K562 (cell line): ENCODE measurements at regions not wholly inside any gene's neighbourhood (a gene's known extent, or its start where the extent isn't known, plus 50 kb on each side); places are given as distances from the start of the nearest gene placed in this dataset.

Experiments used
- ATAC-seq: fragments of 200-7000 bp; cut with Tn5 transposase; 3 replicates; pipeline ENCODE4 v1.9.1; 2020; ENCODE audit warnings: moderate library complexity
- BruUV-seq: library from RNA; stranded (reverse); fragments of 400-500 nt; replicated peaks from 2 replicates; lab custom pipeline; 2021; lab: Mats Ljungman, UMichigan
- CTCF ChIA-PET: fragments of 300-600 bp; formaldehyde crosslinking; extraction: SDS; loops from one replicate; lab custom pipeline; 2021; ENCODE audit warnings: low intra/inter-chr PET ratio; lab: Yijun Ruan, JAX
- POLR2A ChIA-PET: fragments of 300-600, 350-650 bp; sonication (Branson Sonifier 250); formaldehyde crosslinking; extraction: SDS; loops from one replicate; lab custom pipeline; 2021; ENCODE audit warnings: antibody characterized with exemption, inconsistent platforms; lab: Yijun Ruan, JAX
- DNase-seq, 4 experiments: peaks; one replicate each; pipeline versions ENCODE4 v3.0.0 to v3.0.0-alpha.2; 2011 to 2018; ENCODE audit warnings: low spot score in 3 of 4, mixed read lengths in 3 of 4; ENCODE audit errors: extremely low read depth in 1 of 4
- FAIRE-seq: peaks from 2 replicates; lab custom pipeline; 2011; peaks lifted over from hg19 to GRCh38; lab: Jason Lieb, UNC
- H2AFZ ChIP-seq: 2 replicates; pipeline ENCODE4 v1.6.0; 2011; ENCODE audit warnings: low read depth, low read length, control low read depth, inconsistent platforms
- H3K27ac ChIP-seq: fragments of 200-600 bp; 3 replicates; pipeline ENCODE4 v1.8.0; 2011; ENCODE audit warnings: low read depth, mild to moderate bottlenecking, control low read depth, inconsistent platforms, low read length, moderate library complexity, mixed read lengths; ENCODE audit errors: extremely low read depth
- H3K27me3 ChIP-seq, 2 experiments: fragments of 300-600 bp in 1 of 2; 2 replicates in 1 of 2; 3 replicates in 1 of 2; pipeline versions ENCODE4 v1.6.0 to v1.8.0; 2011; ENCODE audit warnings: inconsistent platforms in 2 of 2, low read length in 2 of 2, mild to moderate bottlenecking in 1 of 2, mixed read lengths in 1 of 2, moderate library complexity in 1 of 2; ENCODE audit not compliant: control insufficient read depth in 2 of 2, insufficient read depth in 2 of 2
- H3K36me3 ChIP-seq: fragments of 300-600 bp; 3 replicates; pipeline ENCODE4 v1.8.0; 2011; ENCODE audit warnings: mild to moderate bottlenecking, low read length, inconsistent platforms; ENCODE audit not compliant: control insufficient read depth, insufficient read depth
- H3K4me1 ChIP-seq, 2 experiments: fragments of 200-600 bp in 1 of 2; replicated peaks in 1 of 2; 2 replicates in 1 of 2; 3 replicates in 1 of 2; pipeline versions ENCODE4 v1.5.1 to v1.8.0; 2011; ENCODE audit warnings: inconsistent platforms in 2 of 2, low read length in 2 of 2, mild to moderate bottlenecking in 1 of 2, mixed read lengths in 1 of 2, moderate library complexity in 1 of 2; ENCODE audit not compliant: control insufficient read depth in 2 of 2, insufficient read depth in 2 of 2
- H3K4me2 ChIP-seq: 2 replicates; pipeline ENCODE4 v1.6.1; 2011; ENCODE audit warnings: low read length, control low read depth, inconsistent platforms, mixed read lengths; ENCODE audit not compliant: insufficient read depth
- H3K4me3 ChIP-seq: fragments of 200-600 bp; sonication (generic), shearing (Covaris generic); 2 replicates; pipeline ENCODE4 v1.5.1; 2016; ENCODE audit warnings: control low read depth, inconsistent platforms
- H3K79me2 ChIP-seq: fragments of 200-600 bp; 3 replicates; pipeline ENCODE4 v1.8.0; 2011; ENCODE audit warnings: low read length, inconsistent platforms; ENCODE audit not compliant: control insufficient read depth, insufficient read depth
- H3K9ac ChIP-seq, 2 experiments: 2 replicates each; pipeline versions ENCODE4 v1.6.0 to v1.6.1; 2011; ENCODE audit warnings: low read depth in 2 of 2, low read length in 2 of 2, control low read depth in 1 of 2, inconsistent platforms in 1 of 2, mild to moderate bottlenecking in 1 of 2, mixed read lengths in 1 of 2; ENCODE audit not compliant: insufficient read depth in 1 of 2
- H3K9me1 ChIP-seq: one replicate; pipeline ENCODE4 v1.6.0; 2011; ENCODE audit warnings: inconsistent platforms, mild to moderate bottlenecking, low read length, moderate library complexity; ENCODE audit not compliant: control insufficient read depth, insufficient read depth
- H3K9me3 ChIP-seq: replicated peaks from 2 replicates; pipeline ENCODE4 v1.5.1; 2011; ENCODE audit warnings: low read depth, low read length, inconsistent platforms; ENCODE audit not compliant: control insufficient read depth, insufficient read depth
- H4K20me1 ChIP-seq: replicated peaks from 2 replicates; pipeline ENCODE4 v1.6.1; 2011; ENCODE audit warnings: low read length, inconsistent platforms, mixed read lengths; ENCODE audit not compliant: control insufficient read depth, insufficient read depth
- ADNP ChIP-seq: fragments of 200-800 bp; sonication (Bioruptor generic); IDR thresholded peaks from 2 replicates; pipeline ENCODE4 v1.6.1; 2016; ENCODE audit warnings: missing genetic modification characterization, missing compliant biosample characterization
- E2F4 ChIP-seq: sonication (generic); formaldehyde crosslinking; IDR thresholded peaks from 2 replicates; pipeline ENCODE4 v1.8.0; 2022; ENCODE audit warnings: mild to moderate bottlenecking, low read depth, missing genetic modification reagents
- ETV1 ChIP-seq: fragments of 450-650 bp; conservative IDR thresholded peaks from 2 replicates; pipeline ENCODE4 v1.6.1; 2016; ENCODE audit warnings: missing genetic modification characterization, control low read depth, low read depth, missing compliant biosample characterization
- FOXO4 ChIP-seq: fragments of 450-650 bp; formaldehyde crosslinking; IDR thresholded peaks from 2 replicates; pipeline ENCODE4 v1.4.0; 2020; ENCODE audit warnings: mild to moderate bottlenecking, moderate library complexity
- GABPA ChIP-seq: fragments of 200-800 bp; sonication (Bioruptor generic); conservative IDR thresholded peaks from 2 replicates; pipeline ENCODE4 v1.6.1; 2016; ENCODE audit warnings: low read depth, missing genetic modification characterization, missing compliant biosample characterization
- HDAC1 ChIP-seq, 2 experiments: fragments of 450-650 bp; IDR thresholded peaks; 2 replicates each; pipeline ENCODE4 v1.6.1; 2016 to 2017; ENCODE audit warnings: inconsistent platforms in 1 of 2, mild to moderate bottlenecking in 1 of 2, moderate library complexity in 1 of 2
- HDGF ChIP-seq: fragments of 450-650 bp; IDR thresholded peaks from 2 replicates; pipeline ENCODE4 v1.6.1; 2016
- KDM1A ChIP-seq, 2 experiments: fragments of 450-650 bp; IDR thresholded peaks; 2 replicates each; pipeline ENCODE4 v1.6.1; 2016; ENCODE audit warnings: mild to moderate bottlenecking in 2 of 2
- NFATC3 ChIP-seq: fragments of 450-650 bp; IDR thresholded peaks from 2 replicates; pipeline ENCODE4 v1.6.1; 2017; ENCODE audit warnings: mild to moderate bottlenecking
- PTBP1 ChIP-seq: fragments of 200-400 bp; formaldehyde crosslinking; IDR thresholded peaks from 2 replicates; pipeline ENCODE4 v1.6.1; 2017; ENCODE audit warnings: low read depth, low read length
- RFX5 ChIP-seq: IDR thresholded peaks from 2 replicates; pipeline ENCODE4 v1.6.1; 2011; ENCODE audit warnings: low read depth, mild to moderate bottlenecking, improper control_type of control experiment, low read length
- RUNX1 ChIP-seq: sonication (generic); IDR thresholded peaks from 2 replicates; pipeline ENCODE4 v1.6.1; 2016; ENCODE audit warnings: antibody characterized with exemption, low read depth
- SMARCA5 ChIP-seq: fragments of 450-650 bp; IDR thresholded peaks from 2 replicates; pipeline ENCODE4 v1.6.1; 2016
- TAL1 ChIP-seq: fragments of 450-650 bp; IDR thresholded peaks from 2 replicates; pipeline ENCODE4 v1.6.1; 2016; ENCODE audit warnings: mild to moderate bottlenecking
- YBX1 ChIP-seq: fragments of 450-650 bp; IDR thresholded peaks from 2 replicates; pipeline ENCODE4 v1.7.1; 2016; ENCODE audit warnings: mild to moderate bottlenecking
- ZNF133 ChIP-seq: fragments of 250-450 bp; sonication (Bioruptor Pico); IDR thresholded peaks from 2 replicates; pipeline ENCODE4 v1.4.0; 2020; ENCODE audit warnings: mild to moderate bottlenecking
- ZNF232 ChIP-seq: sonication (generic); formaldehyde crosslinking; IDR thresholded peaks from 2 replicates; pipeline ENCODE4 v1.8.0; 2022; ENCODE audit warnings: mild to moderate bottlenecking, missing genetic modification reagents
- ZNF282 ChIP-seq: sonication (generic); formaldehyde crosslinking; IDR thresholded peaks from 2 replicates; pipeline ENCODE4 v1.8.1; 2023; ENCODE audit warnings: missing genetic modification reagents
- ZNF583 ChIP-seq: fragments of 250-450 bp; sonication (Bioruptor Pico); IDR thresholded peaks from 2 replicates; pipeline ENCODE4 v1.4.0; 2020
- whole genome bisulfite sequencing: fragments of 100-300 bp; shearing (Covaris generic); methylation state at CpG from one replicate; pipeline ENCODE4 v1.1.6; 2016; ENCODE audit warnings: low coverage, mixed read lengths; ENCODE audit not compliant: insufficient coverage; ENCODE audit errors: missing lambda C conversion rate; 5-methylcytosine and 5-hydroxymethylcytosine counted together
- in situ Hi-C: fragments of 300-500 bp; cut with MboI; formaldehyde crosslinking; loops from 4 replicates; pipeline ENCODE4 v1.15.0; 2018; ENCODE audit warnings: inconsistent platforms, mixed read lengths
- intact Hi-C: fragments of 100-400 bp; cut with micrococcal nuclease; formaldehyde crosslinking; loops from 2 replicates; pipeline ENCODE4 v1.14.2; 2022

GRCh38 chr15:77732514-77733335 lies 100.0 kb upstream of the LINGO1 start (continued):
- TF ChIP-seq ETV1 (tag) (0 out of 2 replicates have a peak, but pooled peaks have one; percentile 30), GABPA (tag) (no peak), ZNF583 (CRISPR knock-in tag) (peak; percentile 12; the same call in 1 of the 2 replicates), TAL1 (peak; percentile 29; the same call in 1 of the 2 replicates), E2F4 (no peak), ZNF133 (CRISPR knock-in tag) (no peak)
- TF ChIP-seq, all 486 proteins: peak for 21

GRCh38 chr15:77731945-77732344 lies 99.2 kb upstream of the LINGO1 start:
- intact Hi-C loops = no loop called here
- Histone ChIP-seq H3K27ac (no peak overlapping the region), H3K9me3 (no peaks in the 10 kb centered on the region), H3K36me3 (no peaks in the 10 kb centered on the region), H3K9me1 (no peaks in the 10 kb centered on the region), H3K4me3 (no peak overlapping the region), H3K4me2 (no peak overlapping the region), H2AFZ (no peak overlapping the region), H3K9ac (peak overlapping the region in 1 of 2 experiments; percentile 70; a peak in 1 of 4 replicates), H3K79me2 (no peaks in the 10 kb centered on the region), H4K20me1 (no peaks in the 10 kb centered on the region), H3K4me1 (peaks cover 37 to 76% of the 10 kb centered on the region in 2 experiments; a peak in 4 of 5 replicates), H3K27me3 (no peaks in the 10 kb centered on the region)
- ChIA-PET CTCF (no interaction called here), POLR2A (no interaction called here)
- no TSS peak for BruUV-seq
- in situ Hi-C loops = no loop called here
- FAIRE-seq (no peak), DNase-seq (no peak), ATAC-seq (no peak)
- 39% methylated on average over 5 of the region's 5 CpGs for WGBS
- TF ChIP-seq NFATC3 (no peak), HDAC1 (IDR thresholded peaks at IDR 0.05) (peak in 1 of 2 experiments; percentile 22; a peak in 1 of 4 replicates), ZNF232 (no peak), YBX1 (no peak), RFX5 (no peak), SMARCA5 (peak; percentile 88), ZNF282 (no peak), RUNX1 (no peak), FOXO4 (CRISPR knock-in tag) (no peak), PTBP1 (peak; percentile 52; the same call in 1 of the 2 replicates), KDM1A (IDR thresholded peaks at IDR 0.05) (peak; percentile 81 to 92), HDGF (0 out of 2 replicates have a peak, but pooled peaks have one; percentile 85), ADNP (peak; percentile 88)
